Fibroblast of villous mesenchyme (primary cell): ENCODE measurements at regions not wholly inside any gene's neighbourhood (a gene's known extent, or its start where the extent isn't known, plus 50 kb on each side); places are given as distances from the start of the nearest gene placed in this dataset.
A peak's percentile ranks its signal among the peaks of the same experiment; 100 is the strongest.

ENCODE experiments used
- DNase-seq: peaks from one replicate; pipeline ENCODE4 v3.0.0-alpha.2; 2010; ENCODE audit warnings: low read depth
- H3K4me3 ChIP-seq: 2 replicates; pipeline ENCODE4 v1.5.1; 2011; ENCODE audit warnings: low read depth, mild to moderate bottlenecking, low read length
- TF ChIP-seq, protein P1 (sequence below): IDR thresholded peaks from 2 replicates; pipeline ENCODE4 v1.5.1; 2012; ENCODE audit warnings: low read depth, mild to moderate bottlenecking, low read length; ENCODE audit not compliant: insufficient read depth

DNA sequence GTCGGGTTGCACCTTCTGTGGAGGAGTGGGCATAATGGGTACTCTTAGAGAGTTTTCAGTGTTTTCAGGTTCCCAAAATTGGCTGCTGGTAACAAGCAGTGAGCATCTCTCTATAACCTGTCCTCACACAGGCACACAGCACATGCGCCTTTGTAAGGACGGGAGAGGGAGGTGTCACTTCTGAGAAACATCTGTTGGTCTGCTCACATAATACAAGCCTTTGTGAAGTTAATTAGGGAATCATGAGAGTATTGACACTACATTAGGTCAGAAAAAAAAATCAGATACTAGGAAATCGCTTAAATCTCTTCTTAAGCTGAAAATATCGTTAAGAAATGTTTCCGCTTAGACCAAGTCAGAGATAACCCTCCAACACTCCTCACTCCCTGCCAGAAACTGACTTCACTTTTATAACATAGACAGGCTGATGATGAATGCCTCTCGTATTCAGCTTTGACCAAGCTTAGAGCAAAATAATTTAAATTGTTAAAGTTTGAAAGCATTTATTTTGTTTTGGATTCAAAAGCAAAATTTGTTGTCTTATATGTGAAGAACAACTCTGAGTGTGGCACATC lies 769.7 kb downstream of the TNS3 start:
- no peak overlapping the region for H3K4me3 ChIP-seq
- TF ChIP-seq, protein P1, sequence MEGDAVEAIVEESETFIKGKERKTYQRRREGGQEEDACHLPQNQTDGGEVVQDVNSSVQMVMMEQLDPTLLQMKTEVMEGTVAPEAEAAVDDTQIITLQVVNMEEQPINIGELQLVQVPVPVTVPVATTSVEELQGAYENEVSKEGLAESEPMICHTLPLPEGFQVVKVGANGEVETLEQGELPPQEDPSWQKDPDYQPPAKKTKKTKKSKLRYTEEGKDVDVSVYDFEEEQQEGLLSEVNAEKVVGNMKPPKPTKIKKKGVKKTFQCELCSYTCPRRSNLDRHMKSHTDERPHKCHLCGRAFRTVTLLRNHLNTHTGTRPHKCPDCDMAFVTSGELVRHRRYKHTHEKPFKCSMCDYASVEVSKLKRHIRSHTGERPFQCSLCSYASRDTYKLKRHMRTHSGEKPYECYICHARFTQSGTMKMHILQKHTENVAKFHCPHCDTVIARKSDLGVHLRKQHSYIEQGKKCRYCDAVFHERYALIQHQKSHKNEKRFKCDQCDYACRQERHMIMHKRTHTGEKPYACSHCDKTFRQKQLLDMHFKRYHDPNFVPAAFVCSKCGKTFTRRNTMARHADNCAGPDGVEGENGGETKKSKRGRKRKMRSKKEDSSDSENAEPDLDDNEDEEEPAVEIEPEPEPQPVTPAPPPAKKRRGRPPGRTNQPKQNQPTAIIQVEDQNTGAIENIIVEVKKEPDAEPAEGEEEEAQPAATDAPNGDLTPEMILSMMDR, result no peak

DNA sequence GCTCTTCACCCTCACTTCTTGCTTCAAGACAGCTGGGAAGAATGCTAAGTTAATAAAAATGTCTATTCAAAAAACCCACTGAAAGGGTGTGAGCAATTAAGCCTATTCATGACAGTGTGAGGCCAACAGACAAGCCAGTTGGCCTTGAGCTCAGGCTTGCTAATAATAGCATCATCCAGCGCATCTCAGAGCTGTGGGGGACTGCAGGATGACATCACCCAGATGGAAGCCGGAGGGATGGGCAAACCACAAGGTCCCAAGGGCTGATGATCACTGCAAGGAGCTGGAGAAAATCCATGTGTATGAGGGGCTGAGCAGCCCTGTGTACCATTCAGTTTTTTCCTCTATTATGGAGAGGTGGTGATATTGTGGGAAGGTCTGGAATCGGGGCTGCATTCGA lies 770.4 kb downstream of the TNS3 start:
- TF ChIP-seq, protein P1, result no peak
- no peak overlapping the region for H3K4me3 ChIP-seq
- peak; percentile 84 for DNase-seq

More for the DNA sequence above, 769.7 kb downstream of the TNS3 start:
- no peak for DNase-seq

DNA sequence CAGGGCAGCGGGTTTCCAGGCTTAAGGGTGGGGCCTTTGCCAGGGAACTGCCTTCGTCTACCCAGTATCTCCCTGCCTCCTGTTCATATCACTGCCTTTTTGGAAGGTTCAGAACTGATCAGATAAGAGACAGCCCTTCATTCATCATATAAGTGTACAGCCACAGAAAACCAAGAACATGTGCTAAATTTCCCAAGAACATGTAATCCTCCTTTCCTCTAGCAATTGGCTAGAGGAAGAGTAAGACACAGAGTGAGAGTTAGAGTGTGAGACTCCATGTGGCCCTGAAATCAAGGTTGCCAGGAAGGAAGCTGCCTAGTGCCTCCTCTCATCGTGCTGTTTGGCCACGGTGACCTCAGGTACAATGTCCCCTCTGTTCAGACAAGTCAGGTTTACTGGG lies 770.9 kb downstream of the TNS3 start:
- peak; percentile 11 for DNase-seq
- TF ChIP-seq, protein P1, result no peak
- H3K4me3 ChIP-seq, result no peak overlapping the region

DNA sequence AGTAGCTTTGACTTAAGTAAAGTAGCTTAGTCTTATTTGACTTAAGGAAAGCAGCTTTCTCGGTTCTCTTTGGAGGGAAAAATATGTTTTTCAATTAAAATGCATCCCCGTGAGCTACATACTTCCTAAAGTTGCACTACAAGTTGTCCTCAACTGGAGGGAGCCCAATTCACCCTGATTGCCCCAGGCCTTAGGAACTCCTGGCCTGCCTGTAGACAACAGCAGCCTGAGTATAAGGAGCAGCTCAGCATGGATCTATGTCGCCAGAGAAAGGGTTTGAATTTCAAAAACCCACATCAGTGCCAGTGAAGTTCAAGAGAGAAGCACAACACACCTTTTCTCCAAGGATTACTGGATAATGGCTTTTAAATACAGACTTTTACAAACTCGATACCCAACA lies 772.0 kb downstream of the TNS3 start:
- TF ChIP-seq, protein P1, result no peak
- no peak for DNase-seq
- H3K4me3 ChIP-seq, result no peak overlapping the region

DNA sequence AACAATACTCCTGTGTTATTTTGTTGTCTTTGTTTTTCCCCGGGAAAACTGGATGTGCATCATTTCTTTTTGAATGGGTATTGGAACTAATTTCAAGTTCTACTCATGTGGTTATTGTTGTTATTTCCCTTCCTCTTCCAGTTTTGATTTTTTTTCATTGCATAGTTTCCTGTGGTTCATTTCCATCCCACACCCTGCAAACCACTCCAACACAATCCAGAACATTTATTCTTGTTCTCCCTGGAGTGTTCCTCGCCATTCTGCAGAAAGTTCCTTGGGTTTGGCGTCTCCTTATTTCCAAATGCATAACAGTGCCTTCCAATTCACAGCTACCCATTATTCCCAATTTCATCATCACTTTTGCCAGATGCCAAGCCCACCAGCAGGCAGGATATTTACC lies 775.1 kb downstream of the TNS3 start:
- H3K4me3 ChIP-seq, result no peak overlapping the region
- no peak for DNase-seq
- TF ChIP-seq, protein P1, result no peak

DNA sequence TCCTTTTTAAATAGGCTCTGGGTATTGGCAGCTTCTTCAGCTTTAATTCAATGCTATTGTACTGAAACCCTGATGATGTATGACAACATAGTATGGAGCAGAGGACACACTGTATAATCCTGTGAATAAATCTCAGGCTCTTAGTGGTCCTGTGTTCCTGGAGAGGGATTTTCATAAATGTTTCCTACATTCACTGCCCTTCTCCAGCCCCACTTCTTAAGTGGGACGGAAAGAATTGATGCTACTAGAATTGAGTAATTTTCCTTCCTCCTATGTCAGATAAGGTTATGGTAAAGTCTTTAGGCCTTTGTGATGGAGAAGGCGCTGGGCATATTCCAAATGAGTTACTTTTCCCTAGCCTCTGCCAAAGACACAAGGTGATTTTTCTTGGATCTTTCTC lies 779.4 kb downstream of the TNS3 start:
- no peak for DNase-seq
- TF ChIP-seq, protein P1, result no peak
- no peak overlapping the region for H3K4me3 ChIP-seq

DNA sequence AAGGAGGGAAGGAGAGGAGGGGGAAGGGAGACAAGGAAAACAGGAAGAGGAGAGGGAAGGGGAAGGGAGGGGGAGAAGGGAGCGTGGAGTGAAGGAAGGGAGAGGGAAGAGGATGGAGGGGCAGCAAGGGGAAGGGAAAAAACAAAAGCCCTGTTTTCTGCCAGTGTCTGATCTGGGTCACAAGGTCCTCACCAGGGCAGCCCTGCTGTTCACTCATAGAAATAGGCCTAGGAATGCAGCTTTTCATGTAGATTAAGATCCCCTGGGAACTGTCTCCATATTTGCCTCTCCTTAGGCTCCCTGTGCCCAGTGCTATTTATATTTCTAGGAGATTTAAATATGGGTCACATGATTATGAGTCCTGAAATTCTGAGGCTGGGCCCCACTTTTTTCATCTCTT lies 790.7 kb downstream of the TNS3 start:
- TF ChIP-seq, protein P1, result no peak
- no peak overlapping the region for H3K4me3 ChIP-seq
- DNase-seq, result no peak
